ENCODE measurements at regions not wholly inside any gene's neighbourhood (a gene's known extent, or its start where the extent isn't known, plus 50 kb on each side); places are given as distances from the start of the nearest gene placed in this dataset.

GRCh38 chr13:65943708-65944107, 1286.4 kb downstream of the PCDH9 start:
- TF ChIP-seq CTCF (IDR thresholded peaks at IDR 0.05; ENCODE audit: low read depth, low read length, poor library complexity, severe bottlenecking) (no peak), EZH2phosphoT487 (IDR thresholded peaks at IDR 0.05; ENCODE audit: borderline replicate concordance, low read length) (no peak)
